PC-3 (cell line): ENCODE measurements at regions not wholly inside any gene's neighbourhood (a gene's known extent, or its start where the extent isn't known, plus 50 kb on each side); places are given as distances from the start of the nearest gene placed in this dataset.

Experiments used
- ATAC-seq: fragments of 200-7000 bp; cut with Tn5 transposase; 2 replicates; pipeline ENCODE4 v1.9.1; 2020; ENCODE audit warnings: mild to moderate bottlenecking, moderate library complexity
- BruUV-seq: library from RNA; stranded (reverse); fragments of 400-500 nt; replicated peaks from 2 replicates; lab custom pipeline; 2021; lab: Mats Ljungman, UMichigan
- CTCF ChIA-PET: fragments of 300-600 bp; sonication (Branson Sonifier 250); formaldehyde crosslinking; loops from one replicate; lab custom pipeline; 2022; ENCODE audit warnings: antibody characterized with exemption; lab: Charles Lee
- POLR2A ChIA-PET: fragments of 300-600 bp; sonication (Branson Sonifier 250); formaldehyde crosslinking; loops from one replicate; lab custom pipeline; 2022; ENCODE audit warnings: antibody characterized with exemption; ENCODE audit not compliant: unreplicated experiment; lab: Charles Lee
- DNase-seq: peaks from one replicate; pipeline ENCODE4 v3.0.0-alpha.2; 2015
- H2AFZ ChIP-seq: fragments of 300-600 bp; sonication (generic); 2 replicates; pipeline ENCODE4 v1.6.0; 2016; ENCODE audit warnings: antibody characterized with exemption, low read length
- H3F3A ChIP-seq: fragments of 300-600 bp; sonication (generic); one replicate; pipeline ENCODE4 v1.6.0; 2017; ENCODE audit warnings: antibody characterized with exemption, low read length, control low read depth, mild to moderate bottlenecking; ENCODE audit not compliant: unreplicated experiment
- H3K27ac ChIP-seq: fragments of 300-600 bp; sonication (generic); 2 replicates; pipeline ENCODE4 v1.5.1; 2016; ENCODE audit warnings: mild to moderate bottlenecking, low read length
- H3K27me3 ChIP-seq: fragments of 300-600 bp; sonication (generic); 2 replicates; pipeline ENCODE4 v1.6.1; 2016; ENCODE audit warnings: low read length, mixed read lengths
- H3K36me3 ChIP-seq: fragments of 300-600 bp; sonication (generic); 2 replicates; pipeline ENCODE4 v1.6.1; 2016; ENCODE audit warnings: low read depth, mixed run types, low read length, mixed read lengths
- H3K4me1 ChIP-seq: fragments of 300-600 bp; sonication (generic); 2 replicates; pipeline ENCODE4 v1.5.1; 2016; ENCODE audit warnings: low read length; ENCODE audit not compliant: insufficient read depth
- H3K4me2 ChIP-seq: fragments of 300-600 bp; sonication (generic); 2 replicates; pipeline ENCODE4 v1.6.0; 2016; ENCODE audit warnings: low read length
- H3K4me3 ChIP-seq: fragments of 300-600 bp; sonication (generic); 2 replicates; pipeline ENCODE4 v1.5.1; 2016; ENCODE audit warnings: mild to moderate bottlenecking, low read length, mixed read lengths
- H3K79me2 ChIP-seq: fragments of 300-600 bp; sonication (generic); 2 replicates; pipeline ENCODE4 v1.6.1; 2017; ENCODE audit warnings: low read length, mixed read lengths
- H3K9ac ChIP-seq: fragments of 300-600 bp; sonication (generic); 2 replicates; pipeline ENCODE4 v1.6.0; 2016; ENCODE audit warnings: mild to moderate bottlenecking, low read length
- H3K9me2 ChIP-seq: fragments of 300-600 bp; sonication (generic); replicated peaks from 2 replicates; pipeline ENCODE4 v1.6.1; 2016; ENCODE audit warnings: mixed run types, low read length, mixed read lengths
- H3K9me3 ChIP-seq: fragments of 300-600 bp; sonication (generic); 2 replicates; pipeline ENCODE4 v1.6.1; 2016; ENCODE audit warnings: low read length, mixed read lengths
- H4K20me1 ChIP-seq: fragments of 300-600 bp; sonication (generic); 2 replicates; pipeline ENCODE4 v1.6.1; 2016; ENCODE audit warnings: low read length, mixed read lengths
- EZH2 ChIP-seq: fragments of 300-600 bp; sonication (generic); IDR thresholded peaks from one replicate; pipeline ENCODE4 v1.6.1; 2017; ENCODE audit warnings: antibody characterized with exemption, mild to moderate bottlenecking, low read length; ENCODE audit not compliant: unreplicated experiment
- EZH2phosphoT487 ChIP-seq: fragments of 300-600 bp; sonication (generic); IDR thresholded peaks from 2 replicates; pipeline ENCODE4 v1.6.1; 2018; ENCODE audit warnings: mild to moderate bottlenecking, antibody characterized with exemption, low read length, borderline replicate concordance
- intact Hi-C: fragments of 100-400 bp; cut with micrococcal nuclease; formaldehyde crosslinking; loops from 2 replicates; pipeline ENCODE4 v1.9.0; 2023
- TF ChIP-seq, protein P1 (sequence below): fragments of 300-600 bp; sonication (generic); conservative IDR thresholded peaks from 2 replicates; pipeline ENCODE4 v1.5.1; 2017; ENCODE audit warnings: antibody characterized with exemption, low read depth, mild to moderate bottlenecking, low read length

DNA sequence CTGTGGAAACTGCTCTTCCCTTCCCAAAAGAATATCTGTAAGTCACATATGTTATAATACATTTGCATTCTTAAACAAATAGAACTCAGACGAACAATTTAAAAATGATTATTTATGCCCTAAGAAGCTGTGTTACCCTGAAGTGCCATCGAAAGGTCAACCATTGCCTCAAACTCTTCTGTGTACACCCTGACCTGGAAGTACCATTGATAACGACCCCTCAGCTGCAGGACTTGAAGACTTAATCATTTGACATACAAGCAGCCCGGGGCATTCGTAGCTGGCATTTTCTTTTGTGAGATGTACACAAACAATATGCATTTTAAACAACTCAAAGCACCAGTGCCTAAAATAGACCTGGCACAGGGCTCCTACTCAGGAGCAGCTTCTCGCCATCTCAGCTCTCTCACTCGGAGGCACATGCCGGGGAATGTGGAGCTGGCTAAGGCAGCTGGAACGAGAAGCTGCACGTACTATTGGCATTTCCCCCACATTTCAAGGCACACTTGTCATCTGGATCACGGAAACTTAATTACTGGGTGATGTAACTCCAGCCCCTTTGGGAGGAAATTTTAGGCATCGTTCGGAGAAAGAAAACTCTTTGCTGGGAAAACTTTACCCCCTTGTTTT is 170.0 kb upstream of the GALNT5 start:
- BruUV-seq = no TSS peak
- H3K4me1 ChIP-seq = no peaks in the 10 kb centered on the region
- no peaks in the 10 kb centered on the region for H3K9me2 ChIP-seq
- H3K4me2 ChIP-seq = no peak overlapping the region
- H3F3A ChIP-seq = no peaks in the 10 kb centered on the region
- H3K27ac ChIP-seq = no peak overlapping the region
- no peaks in the 10 kb centered on the region for H3K79me2 ChIP-seq
- no peak overlapping the region for H2AFZ ChIP-seq
- no peak for DNase-seq
- H3K27me3 ChIP-seq = no peaks in the 10 kb centered on the region
- no peaks in the 10 kb centered on the region for H4K20me1 ChIP-seq
- H3K9ac ChIP-seq = no peak overlapping the region
- no peaks in the 10 kb centered on the region for H3K9me3 ChIP-seq
- no peak for ATAC-seq
- POLR2A ChIA-PET = no interaction called here
- CTCF ChIA-PET = no interaction called here
- no peaks in the 10 kb centered on the region for H3K36me3 ChIP-seq
- TF ChIP-seq, protein P1, sequence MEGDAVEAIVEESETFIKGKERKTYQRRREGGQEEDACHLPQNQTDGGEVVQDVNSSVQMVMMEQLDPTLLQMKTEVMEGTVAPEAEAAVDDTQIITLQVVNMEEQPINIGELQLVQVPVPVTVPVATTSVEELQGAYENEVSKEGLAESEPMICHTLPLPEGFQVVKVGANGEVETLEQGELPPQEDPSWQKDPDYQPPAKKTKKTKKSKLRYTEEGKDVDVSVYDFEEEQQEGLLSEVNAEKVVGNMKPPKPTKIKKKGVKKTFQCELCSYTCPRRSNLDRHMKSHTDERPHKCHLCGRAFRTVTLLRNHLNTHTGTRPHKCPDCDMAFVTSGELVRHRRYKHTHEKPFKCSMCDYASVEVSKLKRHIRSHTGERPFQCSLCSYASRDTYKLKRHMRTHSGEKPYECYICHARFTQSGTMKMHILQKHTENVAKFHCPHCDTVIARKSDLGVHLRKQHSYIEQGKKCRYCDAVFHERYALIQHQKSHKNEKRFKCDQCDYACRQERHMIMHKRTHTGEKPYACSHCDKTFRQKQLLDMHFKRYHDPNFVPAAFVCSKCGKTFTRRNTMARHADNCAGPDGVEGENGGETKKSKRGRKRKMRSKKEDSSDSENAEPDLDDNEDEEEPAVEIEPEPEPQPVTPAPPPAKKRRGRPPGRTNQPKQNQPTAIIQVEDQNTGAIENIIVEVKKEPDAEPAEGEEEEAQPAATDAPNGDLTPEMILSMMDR = no peak
- TF ChIP-seq EZH2phosphoT487 (no peak), EZH2 (no peak)
- H3K4me3 ChIP-seq = no peak overlapping the region
- intact Hi-C loops = no loop called here

DNA sequence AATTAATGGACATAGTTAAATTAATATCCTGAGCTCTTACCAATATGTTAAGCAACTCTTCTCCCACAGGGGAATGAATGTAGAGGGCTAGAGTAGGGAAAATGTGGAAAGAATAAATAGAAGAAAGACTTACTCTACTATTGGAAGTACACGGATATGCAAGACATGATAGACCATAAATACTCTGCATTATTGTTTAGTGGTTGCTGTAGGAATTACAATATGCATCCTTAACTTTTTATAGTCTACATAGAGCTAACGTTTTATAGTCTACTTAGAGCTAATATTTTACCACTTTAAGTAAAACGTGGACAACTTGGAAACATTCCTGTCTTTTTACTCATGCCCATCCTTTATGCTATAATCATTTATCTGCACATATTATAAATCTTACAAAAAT is 163.8 kb upstream of the GALNT5 start:
- peak; percentile 10 for DNase-seq
- Histone ChIP-seq H3K79me2 (no peaks in the 10 kb centered on the region), H3K27ac (no peak overlapping the region), H3K27me3 (no peaks in the 10 kb centered on the region), H3F3A (no peaks in the 10 kb centered on the region), H3K9me3 (no peaks in the 10 kb centered on the region), H3K4me3 (no peak overlapping the region), H2AFZ (no peak overlapping the region), H4K20me1 (no peaks in the 10 kb centered on the region), H3K9me2 (no peaks in the 10 kb centered on the region), H3K4me2 (no peak overlapping the region), H3K36me3 (no peaks in the 10 kb centered on the region), H3K9ac (no peak overlapping the region), H3K4me1 (no peaks in the 10 kb centered on the region)
- ATAC-seq = peak; percentile 54; the same call in 1 of the 2 replicates
- TF ChIP-seq, protein P1 = 0 out of 2 replicates have a peak, but pooled peaks have one; percentile 18
- TF ChIP-seq EZH2phosphoT487 = no peak
- POLR2A ChIA-PET = no interaction called here
- intact Hi-C loops = no loop called here
- no TSS peak for BruUV-seq
- CTCF ChIA-PET = interaction anchor here (0.6 kb wide), 2 partner anchors 9 to 330 kb away, joined by 3 read pairs; no protein-coding TSS in a partner anchor

DNA sequence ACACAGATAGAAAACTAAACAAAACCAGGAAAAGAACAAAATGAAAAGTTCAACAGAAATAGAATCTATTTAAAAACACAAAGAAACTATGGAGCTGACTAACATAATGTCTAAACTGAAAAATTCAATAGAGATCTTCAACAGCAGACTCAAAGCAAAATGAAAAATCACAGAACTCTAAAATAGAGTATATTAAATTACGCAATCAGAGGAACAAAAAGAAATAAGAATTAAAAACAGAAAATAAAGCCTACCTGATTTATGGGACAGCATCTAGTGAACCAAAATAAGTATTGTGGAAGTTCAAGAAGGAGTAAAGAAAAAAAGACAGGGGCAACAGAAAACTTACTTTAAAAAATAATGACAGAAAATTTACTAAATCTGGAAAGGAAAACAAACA is 152.1 kb upstream of the GALNT5 start:
- H3K9me2 ChIP-seq = no peaks in the 10 kb centered on the region
- POLR2A ChIA-PET = no interaction called here
- H3K4me2 ChIP-seq = no peak overlapping the region
- H3K4me1 ChIP-seq = no peaks in the 10 kb centered on the region
- no peaks in the 10 kb centered on the region for H3K36me3 ChIP-seq
- H3K9me3 ChIP-seq = no peaks in the 10 kb centered on the region
- no peak overlapping the region for H3K27ac ChIP-seq
- no TSS peak for BruUV-seq
- H3K9ac ChIP-seq = no peak overlapping the region
- intact Hi-C loops = no loop called here
- H3K79me2 ChIP-seq = no peaks in the 10 kb centered on the region
- no peaks in the 10 kb centered on the region for H3F3A ChIP-seq
- no peak for ATAC-seq
- CTCF ChIA-PET = no interaction called here
- DNase-seq = no peak
- H3K4me3 ChIP-seq = no peak overlapping the region
- no peaks in the 10 kb centered on the region for H3K27me3 ChIP-seq
- TF ChIP-seq EZH2phosphoT487 (no peak), EZH2 (no peak)
- TF ChIP-seq, protein P1 = no peak
- no peak overlapping the region for H2AFZ ChIP-seq
- no peaks in the 10 kb centered on the region for H4K20me1 ChIP-seq
